ENCODE measurements at regions not wholly inside any gene's neighbourhood (a gene's known extent, or its start where the extent isn't known, plus 50 kb on each side); places are given as distances from the start of the nearest gene placed in this dataset.

DNA sequence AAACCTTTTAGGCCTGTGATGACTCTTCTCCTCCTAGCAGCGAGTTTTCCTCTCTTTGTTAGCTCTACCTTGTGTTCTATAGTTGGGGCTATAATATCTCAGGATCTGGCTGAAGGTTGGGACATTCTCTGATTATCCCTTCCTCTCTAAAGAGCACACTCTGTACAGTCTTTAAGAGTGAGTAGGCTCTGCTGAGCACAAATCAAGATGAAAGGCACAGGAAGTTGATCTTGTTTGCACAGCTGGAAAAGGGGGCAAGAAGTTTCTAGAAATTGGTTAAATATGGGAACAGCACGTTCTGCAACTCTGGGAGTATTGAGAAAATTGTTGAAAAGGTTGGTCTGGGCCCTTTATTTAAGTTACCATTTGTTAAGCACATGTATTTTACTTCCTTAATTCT is 240.9 kb downstream of the CDH11 start:
- FAIRE-seq (no peak), DNase-seq (no peak), ATAC-seq (no peak)
- WGBS, 2 donors: 33 to 38% methylated on average over 2 of the region's 2 CpGs
- Histone ChIP-seq H3K4me3 (no peak overlapping the region), H3K27ac (no peak overlapping the region), H3K27me3 (no peaks in the 10 kb centered on the region), H3K36me3 (no peaks in the 10 kb centered on the region), H3K4me1 (no peaks in the 10 kb centered on the region), H3K9me3 (no peaks in the 10 kb centered on the region)
- intact Hi-C loops (cut with DNase I): no loop called here
- no peak for TF ChIP-seq CTCF (IDR thresholded peaks at IDR 0.05)

DNA sequence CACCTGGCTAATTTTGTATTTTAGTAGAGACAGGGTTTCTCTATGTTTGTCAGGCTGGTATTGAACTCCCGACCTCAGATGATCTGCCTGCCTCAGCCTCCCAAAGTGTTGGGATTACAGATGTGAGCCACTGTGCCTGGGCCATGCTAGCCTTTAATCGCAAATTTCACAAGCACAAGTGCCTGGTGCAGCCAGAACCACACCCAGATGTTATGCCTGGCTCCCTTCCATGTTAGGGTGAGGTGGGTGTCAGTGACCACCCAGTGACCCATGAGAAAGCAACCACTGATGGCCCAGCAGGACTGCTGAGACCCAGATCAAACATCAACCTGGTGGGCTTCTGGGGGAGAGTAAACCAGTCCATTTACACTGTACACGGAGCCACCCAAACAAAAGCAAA is 241.9 kb downstream of the CDH11 start:
- no peaks in the 10 kb centered on the region for H3K4me1 ChIP-seq
- no peaks in the 10 kb centered on the region for H3K9me3 ChIP-seq
- no peak for DNase-seq
- H3K36me3 ChIP-seq: no peaks in the 10 kb centered on the region
- ATAC-seq: no peak
- WGBS, 2 donors: 63 to 65% methylated on average over 3 of the region's 3 CpGs
- no peak for FAIRE-seq
- TF ChIP-seq CTCF (IDR thresholded peaks at IDR 0.05): no peak
- no peak overlapping the region for H3K4me3 ChIP-seq
- no peak overlapping the region for H3K27ac ChIP-seq
- intact Hi-C loops (cut with DNase I): no loop called here
- H3K27me3 ChIP-seq: no peaks in the 10 kb centered on the region

DNA sequence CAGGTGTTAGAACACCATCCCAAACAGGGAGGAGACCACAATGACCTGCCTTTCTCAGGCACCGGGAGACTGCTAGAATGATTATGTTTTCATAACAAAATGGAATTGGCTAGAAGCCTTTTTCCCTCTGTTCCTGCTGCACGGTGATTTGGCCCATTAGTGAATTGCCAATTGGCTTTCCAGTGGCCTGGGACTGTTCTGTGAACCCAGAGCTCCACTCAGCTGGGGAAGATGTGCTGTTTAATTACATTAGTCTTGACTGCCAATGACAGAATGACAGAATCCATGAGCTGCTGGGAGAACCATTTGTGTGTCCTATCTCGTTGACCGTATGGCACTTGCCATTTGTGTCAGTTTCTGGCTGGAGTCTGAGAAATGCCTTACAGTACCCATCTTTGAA is 242.9 kb downstream of the CDH11 start:
- intact Hi-C loops (cut with DNase I): no loop called here
- no peaks in the 10 kb centered on the region for H3K4me1 ChIP-seq
- no peaks in the 10 kb centered on the region for H3K9me3 ChIP-seq
- no peak overlapping the region for H3K27ac ChIP-seq
- WGBS, 2 donors: 75 to 81% methylated on average over 4 of the region's 4 CpGs
- FAIRE-seq (no peak), ATAC-seq (no peak), DNase-seq (no peak)
- no peak overlapping the region for H3K4me3 ChIP-seq
- H3K27me3 ChIP-seq: no peaks in the 10 kb centered on the region
- H3K36me3 ChIP-seq: no peaks in the 10 kb centered on the region
- no peak for TF ChIP-seq CTCF (IDR thresholded peaks at IDR 0.05)

DNA sequence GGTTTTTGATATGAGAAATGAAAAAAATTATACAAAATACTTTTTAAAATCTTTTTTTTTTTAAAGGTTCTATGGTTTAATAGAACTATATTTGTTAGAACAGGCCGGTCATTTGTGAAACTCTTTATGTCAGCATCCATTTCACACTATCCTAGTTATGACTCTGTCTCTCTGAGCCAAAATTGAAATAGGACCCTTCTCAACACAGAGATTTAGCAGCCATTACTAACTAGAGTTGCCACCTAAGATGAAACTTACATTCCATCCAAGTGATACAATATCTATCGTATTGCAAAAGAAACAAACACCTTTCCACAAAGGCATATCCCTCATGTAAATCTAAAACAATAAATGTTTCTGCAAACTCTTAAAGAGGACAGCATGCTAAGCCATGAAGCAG is 249.8 kb downstream of the CDH11 start:
- no peaks in the 10 kb centered on the region for H3K27me3 ChIP-seq
- no peak overlapping the region for H3K4me3 ChIP-seq

GRCh38 chr16:64870859-64871258 is 251.0 kb downstream of the CDH11 start:
- intact Hi-C loops (cut with DNase I): no loop called here
- no peak for TF ChIP-seq CTCF (IDR thresholded peaks at IDR 0.05)
- H3K4me3 ChIP-seq: no peak overlapping the region
- no peaks in the 10 kb centered on the region for H3K9me3 ChIP-seq
- no peaks in the 10 kb centered on the region for H3K36me3 ChIP-seq
- DNase-seq: no peak
- H3K4me1 ChIP-seq: no peaks in the 10 kb centered on the region
- no peak for FAIRE-seq
- WGBS, 2 donors: 43 to 53% methylated on average over 3 of the region's 3 CpGs
- no peak for ATAC-seq
- H3K27me3 ChIP-seq: no peaks in the 10 kb centered on the region
- no peak overlapping the region for H3K27ac ChIP-seq

More for the DNA sequence above, 249.8 kb downstream of the CDH11 start:
- no peak for ATAC-seq
- Histone ChIP-seq H3K9me3 (no peaks in the 10 kb centered on the region), H3K4me1 (no peaks in the 10 kb centered on the region), H3K36me3 (no peaks in the 10 kb centered on the region), H3K27ac (no peak overlapping the region)
- DNase-seq: no peak
- FAIRE-seq: no peak
- WGBS, 2 donors: 83 to 96% methylated on average over 2 of the region's 2 CpGs
- no peak for TF ChIP-seq CTCF (IDR thresholded peaks at IDR 0.05)
- intact Hi-C loops (cut with DNase I): no loop called here

Measured in pancreas (tissue), 10 donors.